SK-N-DZ (cell line): ENCODE measurements at regions not wholly inside any gene's neighbourhood (a gene's known extent, or its start where the extent isn't known, plus 50 kb on each side); places are given as distances from the start of the nearest gene placed in this dataset.
A peak's percentile ranks its signal among the peaks of the same experiment; 100 is the strongest.
"Not testable (repeated sequence)": the region's sequence is repeated elsewhere in the genome, so short reads cannot be mapped to it uniquely, and the experiment has no call there.

Experiments used
- DNase-seq: peaks from one replicate; pipeline ENCODE4 v3.0.0-alpha.2; 2015; ENCODE audit warnings: low spot score

GRCh38 chr3:182622241-182622545 is 171.1 kb upstream of the ATP11B start:
- DNase-seq = no peak

GRCh38 chr3:182626484-182627467 is 166.5 kb upstream of the ATP11B start:
- no peak for DNase-seq

GRCh38 chr3:182628531-182628930 is 164.8 kb upstream of the ATP11B start:
- no peak for DNase-seq

- no peak for DNase-seq
Measured at GRCh38 chr3:182629521-182629920, 163.8 kb upstream of the ATP11B start.

- DNase-seq = no peak
Measured at GRCh38 chr3:182631183-182632076, 161.9 kb upstream of the ATP11B start.

- no peak for DNase-seq
Measured at GRCh38 chr3:182632077-182632393, 161.3 kb upstream of the ATP11B start.

- no peak for DNase-seq
Measured at GRCh38 chr3:182633186-182633585, 160.1 kb upstream of the ATP11B start.

GRCh38 chr3:182636646-182637045 is 156.7 kb upstream of the ATP11B start:
- no peak for DNase-seq

GRCh38 chr3:182637350-182638110 is 155.8 kb upstream of the ATP11B start:
- no peak for DNase-seq

- no peak for DNase-seq
Measured at GRCh38 chr3:182644013-182644412, 149.3 kb upstream of the ATP11B start.

GRCh38 chr3:182644790-182645433 is 148.4 kb upstream of the ATP11B start:
- DNase-seq = no peak

- no peak for DNase-seq
Measured at GRCh38 chr3:182650568-182651128, 142.7 kb upstream of the ATP11B start.

GRCh38 chr3:182651461-182651860 is 141.8 kb upstream of the ATP11B start:
- no peak for DNase-seq

- not testable (repeated sequence) for DNase-seq
Measured at GRCh38 chr3:182653065-182653464, 140.2 kb upstream of the ATP11B start.

GRCh38 chr3:182668541-182668940 is 124.8 kb upstream of the ATP11B start:
- no peak for DNase-seq

GRCh38 chr3:182668974-182669373 is 124.3 kb upstream of the ATP11B start:
- DNase-seq = no peak

GRCh38 chr3:182671541-182671940 is 121.8 kb upstream of the ATP11B start:
- no peak for DNase-seq

- DNase-seq = no peak
Measured at GRCh38 chr3:182671942-182672341, 121.4 kb upstream of the ATP11B start.

- DNase-seq = no peak
Measured at GRCh38 chr3:182673336-182673735, 120.0 kb upstream of the ATP11B start.

GRCh38 chr3:182682263-182683241 is 110.8 kb upstream of the ATP11B start:
- peak; percentile 26 for DNase-seq
